Brain pericyte (primary cell): ENCODE measurements at regions not wholly inside any gene's neighbourhood (a gene's known extent, or its start where the extent isn't known, plus 50 kb on each side); places are given as distances from the start of the nearest gene placed in this dataset.
"Not testable (repeated sequence)": the region's sequence is repeated elsewhere in the genome, so short reads cannot be mapped to it uniquely, and the experiment has no call there.

Source experiments
- DNase-seq: peaks from one replicate; pipeline ENCODE4 v3.0.0-alpha.2; 2012; ENCODE audit warnings: low read depth, low spot score

GRCh38 chr4:189236321-189236720 is 704.4 kb upstream of the FRG1 start:
- not testable (repeated sequence) for DNase-seq

- DNase-seq: no peak
Observed at GRCh38 chr4:189237340-189237739, 703.3 kb upstream of the FRG1 start.

- DNase-seq: no peak
Observed at GRCh38 chr4:189255636-189256035, 685.0 kb upstream of the FRG1 start.

GRCh38 chr4:189261475-189261874 is 679.2 kb upstream of the FRG1 start:
- no peak for DNase-seq

- no peak for DNase-seq
Observed at GRCh38 chr4:189265515-189265914, 675.2 kb upstream of the FRG1 start.

- DNase-seq: no peak
Observed at GRCh38 chr4:189267312-189267965, 673.2 kb upstream of the FRG1 start.

GRCh38 chr4:189278597-189279165 is 662.0 kb upstream of the FRG1 start:
- no peak for DNase-seq

GRCh38 chr4:189279188-189279587 is 661.5 kb upstream of the FRG1 start:
- no peak for DNase-seq

- no peak for DNase-seq
Observed at GRCh38 chr4:189285377-189285776, 655.3 kb upstream of the FRG1 start.

- DNase-seq: no peak
Observed at GRCh38 chr4:189291939-189292338, 648.7 kb upstream of the FRG1 start.

- DNase-seq: no peak
Observed at GRCh38 chr4:189293459-189293858, 647.2 kb upstream of the FRG1 start.

GRCh38 chr4:189294574-189294973 is 646.1 kb upstream of the FRG1 start:
- no peak for DNase-seq

- DNase-seq: no peak
Observed at GRCh38 chr4:189299706-189300105, 641.0 kb upstream of the FRG1 start.

- DNase-seq: no peak
Observed at GRCh38 chr4:189301692-189302091, 639.0 kb upstream of the FRG1 start.

GRCh38 chr4:189302719-189303118 is 638.0 kb upstream of the FRG1 start:
- DNase-seq: no peak

GRCh38 chr4:189304167-189304566 is 636.5 kb upstream of the FRG1 start:
- DNase-seq: no peak

- no peak for DNase-seq
Observed at GRCh38 chr4:189304809-189305208, 635.9 kb upstream of the FRG1 start.

- no peak for DNase-seq
Observed at GRCh38 chr4:189305500-189305899, 635.2 kb upstream of the FRG1 start.

GRCh38 chr4:189311251-189311650 is 629.4 kb upstream of the FRG1 start:
- DNase-seq: no peak

- DNase-seq: no peak
Observed at GRCh38 chr4:189313064-189313463, 627.6 kb upstream of the FRG1 start.

- no peak for DNase-seq
Observed at GRCh38 chr4:189313861-189314513, 626.7 kb upstream of the FRG1 start.

- DNase-seq: no peak
Observed at GRCh38 chr4:189322426-189322825, 618.2 kb upstream of the FRG1 start.

GRCh38 chr4:189341881-189342280 is 598.8 kb upstream of the FRG1 start:
- DNase-seq: no peak
